GM18907 (cell line): ENCODE measurements at regions not wholly inside any gene's neighbourhood (a gene's known extent, or its start where the extent isn't known, plus 50 kb on each side); places are given as distances from the start of the nearest gene placed in this dataset.

Experiments
- ATAC-seq: cut with Tn5 transposase; IDR thresholded peaks from one replicate; pipeline ENCODE4 v1.9.1; 2021; ENCODE audit warnings: mild to moderate bottlenecking, moderate library complexity; ENCODE audit not compliant: unreplicated experiment

DNA sequence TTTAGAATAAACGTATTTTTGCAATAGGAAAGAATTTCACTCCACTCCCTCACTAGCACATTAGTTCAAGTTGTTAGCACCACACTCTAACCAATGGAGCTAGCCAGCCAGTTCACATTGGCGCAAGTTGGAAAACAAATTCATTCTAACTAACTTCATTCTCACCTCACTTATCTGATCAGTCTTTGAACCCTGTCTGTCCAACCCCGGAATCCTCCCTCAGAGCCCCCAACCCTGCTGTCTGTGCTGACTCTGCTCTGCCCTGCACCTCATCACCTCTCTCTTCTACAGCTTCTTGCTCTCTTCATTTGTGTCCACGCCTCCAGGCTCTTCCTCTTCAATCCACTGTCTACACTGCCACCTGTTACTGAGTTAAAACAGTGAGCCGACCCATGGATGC, 356.5 kb downstream of the IRS1 start:
- ATAC-seq, result no peak

DNA sequence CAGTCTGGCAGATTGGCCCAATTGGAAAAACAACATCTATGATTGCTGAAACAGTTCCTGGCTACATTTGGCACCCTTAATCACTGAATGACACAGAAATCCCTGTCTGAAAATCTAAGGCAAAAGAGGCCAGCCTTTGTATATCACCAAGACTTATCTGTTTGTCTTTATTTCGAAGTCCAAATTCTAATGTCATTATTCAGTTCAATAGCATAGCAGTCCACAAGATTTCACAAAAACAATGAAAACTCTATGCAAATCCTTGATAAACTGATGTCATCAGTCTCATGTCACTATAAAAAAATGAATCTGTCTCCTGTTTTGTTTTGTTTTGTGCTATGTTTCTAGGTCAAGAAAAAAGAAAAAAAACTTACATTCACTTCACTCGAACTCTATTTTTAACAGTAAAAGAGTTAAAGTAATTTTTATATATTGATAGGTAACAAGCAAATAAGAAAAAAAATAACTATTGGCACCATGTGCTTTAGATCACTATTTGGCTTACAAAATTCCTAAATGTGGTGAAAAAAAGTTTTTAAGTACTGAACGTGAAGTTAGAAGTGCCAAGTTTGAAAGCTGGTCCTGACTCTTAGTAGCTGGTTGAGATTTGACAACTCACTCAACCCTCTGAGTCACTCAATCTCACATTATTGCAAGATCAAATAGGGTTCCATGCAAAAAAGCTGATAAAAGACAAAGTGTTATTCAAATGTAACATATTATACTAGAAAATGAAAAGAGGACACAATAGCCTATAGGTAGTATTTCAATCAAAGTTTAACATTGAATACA, 359.3 kb downstream of the IRS1 start:
- ATAC-seq, result no peak

DNA sequence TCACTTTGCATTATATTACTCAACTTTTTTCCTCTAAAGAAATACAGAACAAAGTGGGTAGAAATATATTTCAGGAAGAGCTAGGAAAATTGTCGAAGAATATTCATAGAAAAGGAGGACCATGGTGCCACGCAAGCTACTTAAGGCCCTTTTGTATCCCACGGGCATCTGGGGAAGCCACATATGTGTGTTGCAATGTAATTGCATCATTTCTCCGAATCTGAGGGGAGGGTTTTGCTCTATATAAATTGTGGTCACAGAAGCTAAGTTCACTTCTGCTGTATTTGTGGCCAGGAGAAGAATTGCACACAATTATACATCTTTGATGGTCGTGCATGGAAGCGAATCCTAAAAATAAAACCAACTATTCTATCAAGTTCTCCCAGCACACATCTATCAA, 360.3 kb downstream of the IRS1 start:
- no peak for ATAC-seq

DNA sequence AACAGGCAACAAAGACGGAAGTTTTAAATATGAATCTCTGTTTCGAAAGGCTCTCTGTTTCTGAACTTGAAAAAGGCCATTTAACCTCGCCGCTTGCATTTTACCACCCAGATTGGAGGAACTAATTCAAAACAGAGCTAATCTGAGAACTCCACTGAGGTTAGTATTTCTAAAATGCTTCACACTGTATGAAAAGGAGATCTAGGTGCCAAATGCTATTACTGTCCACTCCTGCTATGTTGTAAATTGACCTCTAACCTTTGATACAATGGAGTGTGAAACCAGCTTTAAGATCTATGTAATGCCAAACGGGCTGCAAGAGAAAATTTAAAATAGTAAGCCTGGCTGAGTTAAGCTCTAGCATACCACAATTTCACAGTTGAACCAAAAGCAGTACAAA, 364.5 kb downstream of the IRS1 start:
- ATAC-seq, result no peak

DNA sequence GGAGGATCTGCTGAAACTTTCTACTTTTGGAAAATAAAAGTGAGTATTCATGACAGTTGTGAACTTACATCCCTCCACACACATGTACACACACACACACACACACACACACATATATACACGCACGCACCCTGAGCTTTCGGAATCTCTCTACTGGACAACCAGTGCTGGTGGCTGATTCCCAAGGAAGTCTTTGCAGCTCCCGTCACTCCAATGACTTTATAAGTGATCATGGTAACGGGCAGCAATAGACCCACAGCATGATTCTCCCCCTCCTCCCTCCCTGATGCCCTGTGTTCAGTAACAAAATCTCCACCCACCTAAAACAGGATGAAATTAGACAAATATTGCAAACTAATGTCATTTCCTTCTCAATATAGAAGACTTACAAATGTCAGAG, 364.9 kb downstream of the IRS1 start:
- ATAC-seq, result no peak

DNA sequence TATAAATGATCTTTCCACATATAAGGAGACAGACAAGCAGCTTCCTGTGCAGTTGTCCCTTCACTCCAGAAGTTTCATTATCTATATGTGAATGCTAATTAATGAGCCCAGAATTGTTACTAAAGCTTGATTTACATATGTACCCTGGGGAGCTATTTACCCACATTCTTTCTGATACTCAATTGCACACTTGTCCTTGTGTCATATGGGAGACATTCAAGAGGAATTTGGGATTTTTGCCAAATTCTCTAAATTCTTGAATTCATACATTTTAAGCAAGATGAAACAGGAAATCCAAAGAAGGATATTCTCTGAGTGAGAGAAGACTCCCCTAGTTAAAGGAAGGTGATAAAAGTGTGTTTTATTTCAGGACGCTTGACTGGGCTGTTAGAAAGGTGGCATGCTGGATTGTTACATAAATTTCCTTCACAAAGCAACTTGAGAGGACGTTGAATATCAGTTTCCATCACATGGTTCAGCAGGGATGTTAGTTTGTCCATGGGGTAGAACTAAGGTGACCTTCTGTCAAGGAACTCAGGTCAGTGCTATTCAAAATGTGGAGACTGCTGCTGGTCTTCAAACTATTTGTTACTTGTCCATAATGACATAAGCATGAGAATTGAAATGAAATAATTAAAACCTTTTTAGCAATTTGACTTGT, 368.2 kb downstream of the IRS1 start:
- no peak for ATAC-seq

DNA sequence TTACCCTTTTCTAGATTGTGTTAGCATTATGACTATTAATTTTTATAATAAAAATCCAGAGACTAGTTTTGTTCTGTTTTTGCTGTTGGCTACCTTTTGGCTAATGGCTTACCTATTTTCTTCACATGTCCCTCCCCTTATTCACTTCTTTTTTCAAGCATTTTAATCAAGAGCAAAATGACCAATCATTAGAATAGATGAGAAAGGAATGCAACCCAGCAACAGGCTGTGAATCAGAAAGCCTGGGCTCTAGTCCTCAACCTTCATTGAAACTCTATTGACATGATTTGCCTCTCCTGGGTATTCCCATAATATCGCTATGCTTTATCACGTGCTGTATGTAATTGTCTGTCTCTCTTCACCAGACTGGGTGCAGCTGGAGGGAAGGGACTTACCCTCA, 370.1 kb downstream of the IRS1 start:
- no peak for ATAC-seq

DNA sequence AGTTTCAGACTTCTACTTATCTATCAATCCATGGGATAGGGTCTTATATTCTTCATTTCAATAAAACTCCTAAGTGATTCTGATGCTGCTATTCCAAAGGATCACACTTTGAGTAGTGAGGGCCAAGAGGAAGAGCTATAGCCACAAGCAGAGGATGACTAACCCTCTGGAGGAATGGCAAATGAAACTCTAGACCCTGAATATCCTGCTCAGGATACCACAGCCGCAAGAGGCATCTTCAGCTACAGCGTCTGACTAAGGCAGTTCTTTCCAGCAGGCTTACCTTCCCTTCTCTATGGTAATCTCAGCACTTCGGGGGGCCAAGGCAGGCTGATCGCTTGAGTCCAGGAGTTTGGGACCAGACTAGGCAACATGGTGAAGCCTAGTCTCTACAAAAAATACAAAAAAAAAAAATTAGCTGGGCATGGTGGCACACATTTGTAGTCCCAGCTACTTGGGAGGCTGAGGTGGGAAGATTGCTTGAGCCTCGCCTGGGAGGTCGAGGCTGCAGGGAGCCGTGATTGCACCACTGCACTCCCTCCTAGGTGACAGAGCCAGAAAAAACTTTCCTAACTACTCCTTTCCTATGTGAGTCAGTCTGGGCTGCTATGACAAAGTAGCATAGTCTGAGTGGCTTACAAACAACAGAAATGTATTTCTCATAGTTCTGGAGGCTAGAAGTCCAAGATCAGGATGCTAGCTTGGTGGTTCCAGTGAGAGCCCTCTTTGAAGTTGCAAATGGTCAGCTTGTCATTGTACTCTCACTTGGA, 371.9 kb downstream of the IRS1 start:
- ATAC-seq, result no peak

DNA sequence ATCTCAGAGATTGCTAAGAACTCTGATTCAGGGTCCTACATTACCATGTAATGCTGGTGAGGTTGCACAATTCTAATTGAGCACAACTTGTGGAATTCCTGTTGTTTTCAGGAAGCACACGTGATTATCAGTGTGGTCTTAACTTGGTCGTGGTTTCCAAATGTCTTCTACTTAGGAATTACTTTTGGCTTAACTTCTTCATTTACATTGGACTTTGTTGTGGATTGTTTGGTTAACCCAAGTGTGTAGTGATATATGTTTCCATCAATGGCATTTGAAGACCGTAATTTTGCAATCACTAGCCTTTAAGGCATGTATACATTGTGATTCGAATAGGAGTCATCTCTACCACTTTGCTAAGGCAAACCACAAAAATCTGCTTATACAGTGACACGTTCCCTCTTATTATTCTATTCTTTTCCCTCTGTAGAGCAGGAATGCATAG, 373.3 kb downstream of the IRS1 start:
- no peak for ATAC-seq

DNA sequence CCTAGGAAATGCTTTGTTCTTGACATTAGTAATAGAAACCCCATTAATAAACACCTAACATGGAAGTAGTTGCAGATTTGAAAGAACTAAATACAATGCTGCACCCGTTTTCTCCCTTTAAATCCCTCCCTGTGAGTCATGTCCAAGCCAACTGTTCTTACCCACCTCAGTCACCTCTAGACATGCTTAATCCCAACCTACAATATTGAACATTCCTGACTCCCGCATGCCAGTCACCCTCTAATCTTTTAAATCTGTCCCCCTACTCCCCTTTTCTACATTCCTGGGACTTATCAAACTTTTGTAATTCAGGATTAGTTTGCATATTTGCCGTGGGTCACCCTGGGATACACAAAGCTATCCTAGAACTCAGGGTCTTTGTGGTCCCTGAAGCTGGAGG, 374.6 kb downstream of the IRS1 start:
- ATAC-seq, result no peak

DNA sequence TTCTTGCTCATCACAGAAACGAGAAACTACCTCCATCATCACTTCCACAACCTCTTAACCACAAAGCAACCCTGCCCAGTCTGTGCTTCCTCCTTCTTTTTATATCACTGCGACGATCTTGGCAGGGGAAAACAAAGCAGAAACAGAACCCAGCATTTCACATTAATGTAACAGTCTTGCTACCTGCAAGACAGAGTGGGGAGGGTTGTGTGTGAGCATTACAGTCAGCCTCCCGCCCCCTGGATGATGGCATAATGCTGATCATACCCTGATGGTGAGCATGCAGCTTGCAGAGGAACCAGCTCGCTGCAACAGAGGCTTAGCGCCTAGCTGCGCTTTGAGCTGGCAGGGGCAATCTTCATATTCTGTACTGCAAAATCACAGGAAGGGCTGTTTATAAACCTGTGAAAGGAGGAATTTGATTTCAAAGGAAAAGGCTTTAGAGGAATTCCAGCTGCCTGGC, 376.1 kb downstream of the IRS1 start:
- ATAC-seq, result peak; percentile 81

DNA sequence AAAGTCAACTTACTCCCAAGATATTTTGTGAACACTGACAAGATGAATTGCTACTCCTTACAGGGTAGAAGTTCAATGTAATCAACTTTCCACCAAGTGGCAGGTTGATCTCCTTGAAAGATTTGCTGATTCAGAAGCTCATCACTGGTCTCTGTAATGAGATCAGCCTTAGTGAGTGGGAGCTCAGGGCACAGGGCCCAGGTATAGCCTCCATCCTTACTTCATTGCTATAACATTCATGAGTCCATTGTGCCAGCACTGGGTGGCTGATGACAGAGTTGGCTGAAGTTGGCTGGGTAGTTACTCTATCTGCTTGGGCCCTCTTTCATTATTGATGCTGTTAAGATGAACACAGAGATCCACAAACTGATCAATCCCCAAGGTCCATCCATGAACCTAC, 379.0 kb downstream of the IRS1 start:
- ATAC-seq, result no peak

DNA sequence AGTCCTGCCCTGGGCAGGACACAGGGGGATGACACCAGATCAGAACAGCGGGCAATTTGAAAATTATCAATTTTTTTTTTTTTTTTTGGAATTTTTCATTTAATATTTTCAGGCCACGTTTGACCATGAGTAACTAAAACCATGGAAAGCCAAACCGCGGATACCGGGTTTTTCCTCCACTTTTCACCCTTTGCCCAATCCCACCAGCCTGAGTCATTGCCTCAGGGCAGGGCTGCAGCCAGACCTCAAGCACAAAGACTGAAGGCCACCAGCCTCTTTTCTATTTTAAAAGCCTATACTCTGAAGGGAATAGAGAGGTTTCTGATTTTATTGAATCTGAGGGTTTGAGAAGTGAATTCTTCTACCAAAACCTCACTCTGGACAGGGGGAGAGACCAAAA, 381.1 kb downstream of the IRS1 start:
- no peak for ATAC-seq

DNA sequence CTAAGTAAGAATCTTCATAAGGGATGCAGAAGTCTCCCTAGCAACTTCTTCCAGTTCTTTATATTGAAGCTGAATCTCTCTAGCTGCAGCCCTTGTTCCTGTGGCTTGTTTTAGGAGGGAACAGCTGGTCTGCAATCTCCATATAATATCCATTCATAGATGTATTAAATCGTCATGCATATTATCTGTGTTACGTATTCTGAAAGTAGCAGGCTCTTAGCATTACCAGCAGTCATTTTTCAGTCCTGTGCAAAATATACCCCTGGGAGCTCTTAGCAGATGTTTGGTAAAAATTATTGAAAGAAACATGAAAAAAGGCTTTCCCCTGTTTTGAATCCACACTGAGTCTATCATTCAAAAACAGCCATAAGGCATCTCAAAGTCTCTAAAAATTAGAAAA, 385.3 kb downstream of the IRS1 start:
- no peak for ATAC-seq

DNA sequence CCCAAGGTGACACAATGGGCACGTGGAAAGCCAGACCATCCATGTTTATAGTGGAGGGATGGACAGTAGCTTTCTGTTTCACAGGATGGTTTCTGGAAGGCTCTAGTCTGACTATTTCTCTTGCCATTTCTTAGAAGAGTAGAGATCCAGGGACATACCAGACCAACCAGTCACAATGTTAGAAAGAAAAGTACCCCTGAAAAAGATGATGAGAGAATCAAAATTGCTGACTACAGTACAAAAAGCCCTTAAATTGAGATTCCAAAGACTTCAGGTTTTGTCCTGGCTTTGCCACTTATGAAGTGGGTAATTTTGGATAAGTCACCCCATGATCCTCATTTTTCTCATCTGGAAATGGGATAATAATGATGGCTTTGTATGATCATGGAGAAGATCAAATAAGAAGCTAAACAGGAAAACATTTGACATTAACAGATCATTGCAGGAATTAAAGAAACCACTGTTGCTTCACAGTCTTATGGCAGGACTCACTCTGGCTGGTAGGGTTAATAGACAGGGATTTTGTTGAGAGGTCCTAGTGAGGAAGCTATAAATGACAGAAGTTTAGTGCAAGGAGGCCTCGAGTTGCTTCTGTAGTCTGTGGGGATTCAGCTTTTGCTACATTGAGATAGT, 386.0 kb downstream of the IRS1 start:
- no peak for ATAC-seq

DNA sequence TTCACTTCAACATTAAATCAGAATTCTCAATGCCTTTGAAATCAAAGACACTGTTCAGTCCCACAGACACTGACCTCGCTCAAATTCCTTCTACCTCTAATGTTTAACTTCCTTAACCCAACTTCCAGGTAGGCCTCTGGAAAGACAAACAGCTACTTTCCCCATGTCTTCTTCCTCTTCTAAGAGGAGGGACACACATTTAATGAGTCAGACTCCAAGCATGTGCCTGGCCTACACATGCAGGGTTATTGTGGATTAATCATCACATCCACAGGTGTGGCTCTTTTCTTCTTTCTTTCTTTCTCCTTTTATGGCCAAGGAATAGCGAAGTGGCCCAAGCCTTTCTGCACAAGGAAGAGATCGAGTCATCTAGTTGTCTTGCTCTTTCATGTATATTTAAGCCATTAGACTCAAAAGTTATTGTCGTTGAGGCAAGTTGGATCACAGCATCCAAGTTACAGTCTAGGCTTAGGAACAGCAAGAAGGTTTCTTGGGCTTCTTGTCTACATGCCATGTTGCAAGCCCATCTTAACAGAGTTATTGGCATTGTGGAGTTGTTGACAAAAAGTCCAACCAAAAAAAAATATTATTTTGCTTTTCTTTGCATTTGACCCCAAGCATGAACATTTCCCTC, 387.8 kb downstream of the IRS1 start:
- ATAC-seq, result no peak

DNA sequence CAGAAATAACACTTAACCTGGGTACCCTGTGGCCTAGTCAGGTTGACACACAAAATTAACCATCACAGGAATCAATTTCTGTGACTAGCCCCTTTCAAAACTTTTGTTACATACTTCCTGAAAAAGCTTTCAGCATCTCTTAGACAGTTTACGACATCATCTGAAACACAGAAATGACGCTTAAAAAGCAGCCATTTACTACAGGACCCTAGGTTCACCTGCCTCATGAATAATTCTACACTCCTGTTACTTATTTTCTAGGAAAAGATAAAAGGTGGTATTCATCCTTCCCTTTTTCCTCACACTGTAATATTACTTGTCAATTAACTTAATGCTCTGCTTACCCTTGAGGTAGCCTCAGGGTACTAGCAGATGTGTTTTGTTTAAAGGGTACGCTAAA, 388.4 kb downstream of the IRS1 start:
- ATAC-seq, result no peak

DNA sequence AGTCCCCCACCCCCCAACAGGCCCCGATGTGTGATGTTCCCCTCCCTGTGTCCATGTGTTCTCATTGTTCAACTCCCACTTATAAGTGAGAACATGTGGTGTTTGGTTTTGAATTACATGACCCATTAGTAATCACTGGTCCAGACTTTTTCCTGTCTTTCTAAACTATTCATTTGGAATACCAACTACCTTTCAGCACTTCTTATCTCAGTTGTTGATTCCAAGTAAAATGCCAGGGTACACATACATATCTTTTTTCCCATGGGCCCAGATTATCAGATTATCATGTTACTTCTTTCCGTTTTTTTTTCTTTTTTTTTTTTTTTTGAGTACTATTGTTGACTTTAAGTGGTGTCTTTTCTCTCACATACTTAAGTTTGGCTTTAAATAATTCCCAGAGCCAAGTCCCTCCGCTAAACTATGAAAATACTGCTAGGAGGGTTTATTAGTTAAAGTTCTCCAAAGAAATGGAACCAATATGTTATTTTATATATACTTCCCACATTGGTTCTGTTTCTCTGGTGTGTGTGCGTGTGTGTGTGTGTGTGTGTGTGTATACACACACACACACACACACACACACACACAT, 389.3 kb downstream of the IRS1 start:
- ATAC-seq, result no peak

DNA sequence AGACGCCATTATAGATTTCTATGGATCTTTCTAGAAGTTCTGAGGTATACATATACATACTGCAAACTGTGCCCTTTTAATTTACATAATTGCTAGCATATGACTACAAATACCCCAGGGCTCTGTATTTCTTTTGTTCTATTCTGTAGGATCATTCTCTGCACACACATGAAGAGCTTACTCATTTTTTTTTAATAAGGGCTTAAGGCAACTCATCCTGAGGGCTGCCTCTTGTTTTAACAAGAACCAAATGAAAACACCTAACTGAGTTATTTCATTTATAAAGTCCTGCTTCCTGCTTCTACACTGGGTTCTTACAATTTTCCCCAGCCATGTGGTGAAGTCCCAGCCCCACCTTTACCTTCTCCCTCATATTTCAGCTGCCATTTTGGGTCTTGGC, 390.5 kb downstream of the IRS1 start:
- no peak for ATAC-seq

DNA sequence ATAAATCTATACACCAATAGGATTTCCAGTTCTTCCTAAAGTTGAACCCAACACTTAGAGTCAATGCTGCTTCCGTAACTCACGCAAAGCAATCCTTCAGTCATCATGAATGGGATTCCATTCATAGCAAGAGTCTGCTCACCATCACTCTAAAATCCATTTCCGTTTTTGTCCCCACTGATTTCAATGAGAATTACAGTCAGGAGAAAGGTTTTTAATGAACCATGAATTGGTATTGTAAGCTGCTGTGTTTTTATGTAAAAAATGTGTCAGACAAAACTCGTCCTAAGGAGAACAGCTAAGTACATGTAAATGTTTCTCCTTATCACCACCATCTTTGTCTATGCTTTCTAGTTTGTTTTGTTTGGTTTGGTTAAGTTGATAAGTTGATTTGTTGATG, 391.5 kb downstream of the IRS1 start:
- no peak for ATAC-seq

DNA sequence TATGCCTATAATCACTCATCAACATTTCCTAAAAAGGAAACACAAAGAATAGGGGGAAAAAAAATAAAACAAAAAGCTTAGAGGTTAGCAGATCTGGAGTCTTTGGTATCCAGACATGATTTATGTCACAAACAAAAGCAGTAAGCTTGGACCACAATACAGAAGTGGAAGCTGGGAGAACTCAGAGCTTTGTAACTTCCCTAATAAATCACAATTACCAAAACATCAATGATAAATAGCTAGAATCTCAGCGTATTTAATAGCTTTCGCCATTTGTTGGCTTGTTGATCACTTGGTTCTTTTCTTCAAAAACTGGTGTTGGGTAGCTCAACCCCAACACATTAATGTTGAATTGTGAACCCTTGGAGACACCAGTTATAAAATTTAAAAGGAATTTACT, 392.5 kb downstream of the IRS1 start:
- ATAC-seq, result no peak
